ENCODE measurements at regions not wholly inside any gene's neighbourhood (a gene's known extent, or its start where the extent isn't known, plus 50 kb on each side); places are given as distances from the start of the nearest gene placed in this dataset.

- Histone ChIP-seq H3K36me3 (no peaks in the 10 kb centered on the region), H3K27me3 (no peaks in the 10 kb centered on the region), H3K4me1 (no peaks in the 10 kb centered on the region), H3K27ac (no peak overlapping the region), H3K4me3 (no peak overlapping the region), H3K9me3 (no peaks in the 10 kb centered on the region)
- TF ChIP-seq EP300 (IDR thresholded peaks at IDR 0.05) (no peak), POLR2A (IDR thresholded peaks at IDR 0.05) (no peak)
- TF ChIP-seq, protein P1, sequence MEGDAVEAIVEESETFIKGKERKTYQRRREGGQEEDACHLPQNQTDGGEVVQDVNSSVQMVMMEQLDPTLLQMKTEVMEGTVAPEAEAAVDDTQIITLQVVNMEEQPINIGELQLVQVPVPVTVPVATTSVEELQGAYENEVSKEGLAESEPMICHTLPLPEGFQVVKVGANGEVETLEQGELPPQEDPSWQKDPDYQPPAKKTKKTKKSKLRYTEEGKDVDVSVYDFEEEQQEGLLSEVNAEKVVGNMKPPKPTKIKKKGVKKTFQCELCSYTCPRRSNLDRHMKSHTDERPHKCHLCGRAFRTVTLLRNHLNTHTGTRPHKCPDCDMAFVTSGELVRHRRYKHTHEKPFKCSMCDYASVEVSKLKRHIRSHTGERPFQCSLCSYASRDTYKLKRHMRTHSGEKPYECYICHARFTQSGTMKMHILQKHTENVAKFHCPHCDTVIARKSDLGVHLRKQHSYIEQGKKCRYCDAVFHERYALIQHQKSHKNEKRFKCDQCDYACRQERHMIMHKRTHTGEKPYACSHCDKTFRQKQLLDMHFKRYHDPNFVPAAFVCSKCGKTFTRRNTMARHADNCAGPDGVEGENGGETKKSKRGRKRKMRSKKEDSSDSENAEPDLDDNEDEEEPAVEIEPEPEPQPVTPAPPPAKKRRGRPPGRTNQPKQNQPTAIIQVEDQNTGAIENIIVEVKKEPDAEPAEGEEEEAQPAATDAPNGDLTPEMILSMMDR (IDR thresholded peaks at IDR 0.05): no peak
- no peak for DNase-seq (ENCODE audit: low spot score in 2 of 2)
- WGBS, 2 donors: 60% methylated on average over 2 to 3 of the region's 3 CpGs
Measured at GRCh38 chr1:34322969-34323368, 146.3 kb downstream of the C1orf94 start.

DNA sequence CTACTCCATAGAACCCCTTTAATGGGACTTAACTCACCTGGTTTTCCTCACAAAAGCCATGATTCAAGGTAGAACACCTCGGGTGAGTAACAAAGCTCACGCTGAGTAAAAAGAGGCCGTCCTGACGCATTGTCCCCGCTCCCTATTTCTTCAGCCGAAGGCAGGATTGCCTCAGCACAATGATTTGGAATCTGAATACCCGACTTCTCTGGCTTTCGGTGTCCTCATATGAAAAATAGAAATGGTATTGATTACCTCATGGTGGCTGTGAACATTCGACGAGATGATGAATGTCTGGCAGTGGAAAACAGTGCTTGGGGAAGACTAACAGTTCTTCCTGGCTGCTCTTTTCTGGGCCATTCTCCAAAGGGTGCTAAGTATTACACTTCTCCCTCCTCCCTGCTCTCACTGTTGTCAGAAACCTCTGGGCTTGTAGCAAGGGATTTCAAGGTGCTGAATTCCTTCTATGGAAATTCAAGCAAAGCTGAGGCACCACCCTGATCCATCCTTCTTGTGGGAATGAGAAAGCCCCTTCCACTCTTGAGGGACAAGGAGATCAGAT is 148.3 kb downstream of the C1orf94 start:
- no peak for TF ChIP-seq EP300 (IDR thresholded peaks at IDR 0.05)
- no peak for TF ChIP-seq POLR2A (IDR thresholded peaks at IDR 0.05)
- TF ChIP-seq, protein P1 (IDR thresholded peaks at IDR 0.05): no peak
- DNase-seq (ENCODE audit: low spot score in 2 of 2): no peak
- H3K36me3 ChIP-seq: no peaks in the 10 kb centered on the region
- no peak overlapping the region for H3K27ac ChIP-seq
- H3K27me3 ChIP-seq: no peaks in the 10 kb centered on the region
- no peak overlapping the region for H3K4me3 ChIP-seq
- no peaks in the 10 kb centered on the region for H3K4me1 ChIP-seq
- no peaks in the 10 kb centered on the region for H3K9me3 ChIP-seq
- WGBS, 2 donors: 71 to 80% methylated on average over 10 of the region's 10 CpGs

- Histone ChIP-seq H3K4me3 (no peak overlapping the region), H3K4me1 (no peaks in the 10 kb centered on the region), H3K27ac (no peak overlapping the region), H3K27me3 (no peaks in the 10 kb centered on the region), H3K9me3 (no peaks in the 10 kb centered on the region), H3K36me3 (no peaks in the 10 kb centered on the region)
- TF ChIP-seq, protein P1 (IDR thresholded peaks at IDR 0.05): no peak
- TF ChIP-seq POLR2A (IDR thresholded peaks at IDR 0.05) (no peak), EP300 (IDR thresholded peaks at IDR 0.05) (no peak)
- WGBS, 2 donors: 33 to 35% methylated on average over 8 of the region's 8 CpGs
- no peak for DNase-seq (ENCODE audit: low spot score in 2 of 2)
Measured at GRCh38 chr1:34328281-34328799, 151.6 kb downstream of the C1orf94 start.

DNA sequence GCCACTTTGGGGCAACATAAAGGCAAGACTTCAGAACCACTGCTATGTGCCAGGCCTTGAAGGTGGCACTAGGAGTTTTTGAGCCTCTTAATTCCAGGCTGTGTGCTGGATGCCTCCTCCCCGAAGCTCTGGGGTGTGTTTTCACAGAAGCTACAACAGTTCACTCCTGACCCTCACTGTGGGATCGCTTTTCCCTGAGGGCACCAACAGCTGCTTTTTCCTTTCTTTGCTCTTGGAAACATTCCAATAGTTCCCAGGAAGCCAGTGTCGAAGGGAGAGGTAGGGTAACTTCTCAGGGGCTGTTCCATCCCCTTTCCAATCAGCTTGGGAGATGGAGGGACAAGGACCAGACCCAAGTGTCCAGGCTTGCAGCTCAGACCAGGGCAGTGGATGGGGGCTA is 153.4 kb downstream of the C1orf94 start:
- Histone ChIP-seq H3K36me3 (no peaks in the 10 kb centered on the region), H3K4me1 (no peaks in the 10 kb centered on the region), H3K27ac (no peak overlapping the region), H3K9me3 (no peaks in the 10 kb centered on the region), H3K4me3 (no peak overlapping the region), H3K27me3 (no peaks in the 10 kb centered on the region)
- no peak for DNase-seq (ENCODE audit: low spot score in 2 of 2)
- 36 to 47% methylated on average over 3 of the region's 3 CpGs for WGBS, 2 donors
- TF ChIP-seq EP300 (IDR thresholded peaks at IDR 0.05) (no peak), POLR2A (IDR thresholded peaks at IDR 0.05) (no peak)
- TF ChIP-seq, protein P1 (IDR thresholded peaks at IDR 0.05): no peak

GRCh38 chr1:34331020-34331926 is 154.6 kb downstream of the C1orf94 start:
- no peak overlapping the region for H3K27ac ChIP-seq
- TF ChIP-seq POLR2A (IDR thresholded peaks at IDR 0.05) (no peak), EP300 (IDR thresholded peaks at IDR 0.05) (no peak)
- TF ChIP-seq, protein P1 (IDR thresholded peaks at IDR 0.05): no peak
- H3K27me3 ChIP-seq: no peaks in the 10 kb centered on the region
- H3K4me1 ChIP-seq: no peaks in the 10 kb centered on the region
- H3K4me3 ChIP-seq: no peak overlapping the region
- 82 to 90% methylated on average over 9 of the region's 9 CpGs for WGBS, 2 donors
- H3K36me3 ChIP-seq: no peaks in the 10 kb centered on the region
- DNase-seq (ENCODE audit: low spot score in 2 of 2): no peak
- no peaks in the 10 kb centered on the region for H3K9me3 ChIP-seq
